CD4-positive, CD25-positive, alpha-beta regulatory T cell (primary cell): ENCODE measurements at regions not wholly inside any gene's neighbourhood (a gene's known extent, or its start where the extent isn't known, plus 50 kb on each side); places are given as distances from the start of the nearest gene placed in this dataset.

Source experiments
- ATAC-seq, 2 donors: fragments of 150-1000 bp; cut with Tn5 transposase; one replicate each; pipeline ENCODE4 v1.10.0; 2021; ENCODE audit warnings: low read depth in 2 of 2, moderate number of reproducible peaks in 2 of 2, moderate library complexity in 1 of 2
- DNase-seq, 3 donors: peaks; one replicate each; pipeline versions ENCODE4 v3.0.0 to v3.0.0-alpha.2; 2012 to 2022; ENCODE audit warnings: mixed read lengths in 1 of 3
- H3K27ac ChIP-seq: one replicate; pipeline ENCODE4 v1.7.0; 2013; ENCODE audit warnings: mild to moderate bottlenecking, low read length; ENCODE audit not compliant: insufficient read depth, poor library complexity, severe bottlenecking
- H3K27me3 ChIP-seq: one replicate; pipeline ENCODE4 v1.7.0; 2013; ENCODE audit warnings: low read length; ENCODE audit not compliant: control insufficient read depth, insufficient read depth
- H3K36me3 ChIP-seq: one replicate; pipeline ENCODE4 v1.7.0; 2013; ENCODE audit warnings: mild to moderate bottlenecking, low read length, moderate library complexity; ENCODE audit not compliant: control insufficient read depth, insufficient read depth
- H3K4me1 ChIP-seq: 2 replicates; pipeline ENCODE4 v1.7.0; 2013; ENCODE audit warnings: mild to moderate bottlenecking, low read length; ENCODE audit not compliant: insufficient read depth, control insufficient read depth, poor library complexity, severe bottlenecking
- H3K4me3 ChIP-seq: one replicate; pipeline ENCODE4 v1.7.0; 2013; ENCODE audit warnings: low read depth, mild to moderate bottlenecking, low read length, moderate library complexity
- H3K9me3 ChIP-seq, 2 experiments: 1 replicate in 1 of 2; 2 replicates in 1 of 2; pipeline ENCODE4 v1.7.0; 2013; ENCODE audit warnings: low read length in 2 of 2, mild to moderate bottlenecking in 1 of 2, moderate library complexity in 1 of 2; ENCODE audit not compliant: control insufficient read depth in 2 of 2
- H3K27ac Mint-ChIP-seq, 3 donors: one replicate each; pipeline ENCODE4 v1.8.0; 2020 to 2022; ENCODE audit warnings: mild to moderate bottlenecking in 3 of 3, mixed read lengths in 3 of 3, moderate library complexity in 2 of 3
- H3K27me3 Mint-ChIP-seq: one replicate; pipeline ENCODE4 v1.8.0; 2022; ENCODE audit warnings: mild to moderate bottlenecking, mixed read lengths
- H3K36me3 Mint-ChIP-seq: one replicate; pipeline ENCODE4 v1.8.0; 2020; ENCODE audit warnings: mixed read lengths
- H3K4me1 Mint-ChIP-seq, 4 donors: one replicate each; pipeline ENCODE4 v1.8.0; 2020 to 2022; ENCODE audit warnings: mixed read lengths in 4 of 4, mild to moderate bottlenecking in 1 of 4
- H3K4me3 Mint-ChIP-seq, 4 donors: one replicate each; pipeline ENCODE4 v1.8.0; 2020 to 2022; ENCODE audit warnings: mild to moderate bottlenecking in 4 of 4, mixed read lengths in 4 of 4, moderate library complexity in 3 of 4
- H3K9me3 Mint-ChIP-seq, 7 donors: one replicate each; pipeline ENCODE4 v1.8.0; 2020 to 2022; ENCODE audit warnings: mixed read lengths in 7 of 7, mild to moderate bottlenecking in 3 of 7, moderate library complexity in 2 of 7

DNA sequence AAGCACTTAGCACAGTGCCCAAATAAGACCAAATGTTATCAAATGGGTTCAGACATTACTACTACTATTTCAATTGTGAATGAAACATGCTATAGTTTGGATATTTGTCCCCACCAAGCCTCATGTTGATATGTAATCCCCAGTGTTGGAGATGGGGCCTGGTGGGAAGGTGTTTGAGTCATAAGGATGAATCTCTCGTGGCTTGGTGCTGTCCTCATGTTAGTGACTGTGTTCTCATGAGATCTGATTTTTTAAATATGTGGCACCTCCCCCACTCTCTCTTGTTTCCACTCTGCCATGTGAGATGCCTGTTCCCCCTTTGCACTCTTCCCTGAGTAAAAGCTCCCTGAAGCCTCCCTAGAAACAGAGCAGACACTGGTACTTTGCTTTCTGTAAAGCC lies 148.7 kb upstream of the TGFBR2 start:
- ATAC-seq (no peak), DNase-seq (no peak)
- Mint-ChIP-seq H3K4me3 (no peak overlapping the region), H3K27ac (no peak overlapping the region), H3K4me1 (peaks cover 0 to 6% (median 4%) of the 10 kb centered on the region in 4 donors), H3K36me3 (peaks cover 3% of the 10 kb centered on the region), H3K9me3 (peaks cover 0 to 8% (median 3%) of the 10 kb centered on the region in 7 donors), H3K27me3 (no peaks in the 10 kb centered on the region)
- H3K4me1 ChIP-seq = no peaks in the 10 kb centered on the region
- H3K4me3 ChIP-seq = no peak overlapping the region
- H3K36me3 ChIP-seq = no peaks in the 10 kb centered on the region
- no peaks in the 10 kb centered on the region for H3K9me3 ChIP-seq
- H3K27me3 ChIP-seq = no peaks in the 10 kb centered on the region
- H3K27ac ChIP-seq = no peak overlapping the region

DNA sequence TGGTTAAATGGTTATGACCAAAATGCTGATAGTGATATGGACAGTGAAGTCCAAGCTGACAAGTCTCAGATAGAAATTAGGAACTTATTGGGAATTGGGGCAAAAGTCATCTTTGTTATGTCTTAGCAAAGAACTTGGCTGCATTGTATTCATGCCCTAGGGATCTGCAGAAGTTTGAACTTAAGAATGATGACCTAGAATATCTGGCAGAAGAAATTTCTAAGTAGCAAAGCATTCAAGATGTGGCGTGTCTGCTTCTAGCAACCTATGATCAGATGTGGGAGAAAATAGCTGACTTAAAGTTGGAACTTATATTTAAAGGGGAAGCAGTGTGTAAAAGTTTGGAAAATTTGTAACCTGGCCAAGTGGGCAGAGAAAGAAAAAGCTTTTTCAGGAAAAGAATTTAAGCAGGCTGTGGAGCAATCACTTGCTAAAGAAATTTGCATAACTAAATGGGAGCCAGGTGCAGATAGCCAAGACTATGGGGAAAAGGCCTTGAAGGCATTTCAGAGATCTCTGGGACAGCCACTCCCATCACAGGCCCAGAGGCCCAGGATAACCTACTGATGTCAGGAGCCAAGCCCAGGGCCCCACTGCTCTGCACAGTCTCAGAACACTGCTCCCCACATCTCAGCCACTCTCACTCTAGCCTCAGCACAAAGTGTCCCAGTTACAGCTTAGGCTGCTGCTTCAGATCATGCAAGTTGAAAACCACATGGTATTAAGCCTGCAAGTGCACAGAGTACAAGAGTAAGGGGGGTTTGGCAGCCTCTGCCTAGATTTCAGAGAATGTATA lies 147.8 kb upstream of the TGFBR2 start:
- Histone ChIP-seq H3K36me3 (no peaks in the 10 kb centered on the region), H3K27ac (no peak overlapping the region), H3K4me3 (no peak overlapping the region), H3K27me3 (no peaks in the 10 kb centered on the region), H3K4me1 (no peaks in the 10 kb centered on the region), H3K9me3 (no peaks in the 10 kb centered on the region)
- H3K27ac Mint-ChIP-seq = peak overlapping the region in 1 of 3 donors; percentile 28
- peaks cover 0 to 8% (median 3%) of the 10 kb centered on the region in 7 donors for H3K9me3 Mint-ChIP-seq
- peaks cover 0 to 6% (median 4%) of the 10 kb centered on the region in 4 donors for H3K4me1 Mint-ChIP-seq
- DNase-seq = no peak
- no peak for ATAC-seq
- H3K27me3 Mint-ChIP-seq = no peaks in the 10 kb centered on the region
- peaks cover 3% of the 10 kb centered on the region for H3K36me3 Mint-ChIP-seq
- no peak overlapping the region for H3K4me3 Mint-ChIP-seq

DNA sequence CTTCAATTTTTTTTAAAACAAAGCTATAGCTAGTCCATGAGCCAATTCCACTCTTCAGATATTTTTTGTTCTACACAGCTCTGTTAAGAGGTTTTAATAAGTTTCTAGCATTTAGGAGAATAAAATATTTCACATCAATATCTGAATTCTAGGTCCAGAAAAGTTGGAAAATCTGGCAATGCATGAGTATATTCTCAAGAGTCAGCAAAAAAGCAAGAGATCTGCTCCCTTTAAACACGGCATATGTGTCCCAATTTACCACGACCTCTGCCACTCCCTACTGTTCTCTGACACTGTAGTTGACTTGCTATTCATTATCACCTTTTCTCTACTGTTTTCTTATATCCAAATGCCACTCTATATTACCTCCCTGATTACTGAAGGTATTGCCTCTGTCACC lies 145.1 kb upstream of the TGFBR2 start:
- Histone ChIP-seq H3K9me3 (no peaks in the 10 kb centered on the region), H3K4me3 (no peak overlapping the region), H3K27me3 (no peaks in the 10 kb centered on the region), H3K4me1 (no peaks in the 10 kb centered on the region), H3K36me3 (no peaks in the 10 kb centered on the region), H3K27ac (no peak overlapping the region)
- H3K4me1 Mint-ChIP-seq = peaks cover 0 to 3% (median 2%) of the 10 kb centered on the region in 4 donors
- H3K36me3 Mint-ChIP-seq = peaks cover 3% of the 10 kb centered on the region
- peaks cover 0 to 16% (median 5%) of the 10 kb centered on the region in 7 donors for H3K9me3 Mint-ChIP-seq
- no peak overlapping the region for H3K4me3 Mint-ChIP-seq
- ATAC-seq = no peak
- DNase-seq = no peak
- no peak overlapping the region for H3K27ac Mint-ChIP-seq
- no peaks in the 10 kb centered on the region for H3K27me3 Mint-ChIP-seq

DNA sequence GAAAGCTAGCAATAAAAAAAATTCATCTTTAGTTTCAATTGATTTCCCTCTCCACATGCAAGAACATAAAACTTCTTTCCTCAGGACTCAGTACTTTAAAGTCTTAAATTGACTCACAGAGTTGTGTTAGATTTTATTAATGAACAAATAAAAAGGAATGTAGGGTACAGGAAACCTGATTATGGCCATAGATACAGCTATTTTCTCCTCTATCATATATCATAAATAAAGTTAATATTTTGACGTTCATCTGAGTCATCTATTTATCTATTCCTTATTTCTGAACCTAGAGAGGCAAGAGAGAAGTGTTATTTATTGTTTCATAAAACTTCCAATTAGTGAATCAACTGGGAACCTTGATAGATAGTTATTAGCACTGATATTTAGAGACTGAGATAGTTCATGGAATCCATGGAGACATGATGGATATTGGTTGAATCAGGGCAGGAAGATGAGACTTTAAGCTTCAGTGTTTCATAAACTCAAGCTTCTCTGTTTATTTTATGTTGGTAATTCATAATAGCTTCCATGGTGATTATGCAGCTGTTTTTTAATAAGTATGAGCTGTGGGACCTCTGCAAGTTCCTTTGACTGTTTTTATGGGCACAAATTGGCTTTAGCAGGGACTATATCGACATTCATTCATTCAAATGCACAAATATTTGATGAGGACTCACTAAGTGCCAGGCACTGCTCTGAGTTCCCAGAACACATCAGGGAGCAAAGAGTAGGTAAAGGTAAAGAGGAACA lies 143.5 kb upstream of the TGFBR2 start:
- Histone ChIP-seq H3K4me1 (no peaks in the 10 kb centered on the region), H3K4me3 (no peak overlapping the region), H3K27me3 (no peaks in the 10 kb centered on the region), H3K27ac (no peak overlapping the region), H3K9me3 (no peaks in the 10 kb centered on the region), H3K36me3 (no peaks in the 10 kb centered on the region)
- no peak for ATAC-seq
- peaks cover 3% of the 10 kb centered on the region for H3K36me3 Mint-ChIP-seq
- H3K9me3 Mint-ChIP-seq = peaks cover 0 to 16% (median 5%) of the 10 kb centered on the region in 7 donors
- no peak overlapping the region for H3K27ac Mint-ChIP-seq
- H3K4me3 Mint-ChIP-seq = no peak overlapping the region
- H3K27me3 Mint-ChIP-seq = no peaks in the 10 kb centered on the region
- no peak for DNase-seq
- H3K4me1 Mint-ChIP-seq = no peaks in the 10 kb centered on the region

DNA sequence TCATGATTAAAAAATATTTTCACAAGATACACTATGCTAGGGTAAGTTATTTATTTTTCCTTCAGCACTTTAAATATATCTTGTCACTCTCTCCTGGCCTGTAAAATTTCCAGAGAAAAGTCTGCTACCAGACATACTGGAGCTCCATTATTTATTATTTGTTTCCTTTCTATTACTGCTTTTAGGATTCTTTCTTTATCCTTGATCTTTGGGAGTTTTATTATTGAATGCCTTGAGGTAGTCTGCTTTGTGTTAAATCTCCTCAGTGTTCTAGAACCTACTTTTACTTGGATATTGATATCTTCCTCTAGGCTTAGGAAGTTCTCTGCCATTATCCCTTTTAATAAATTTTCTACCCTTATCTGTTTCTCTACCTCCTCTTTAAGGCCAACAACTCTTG lies 142.0 kb upstream of the TGFBR2 start:
- no peaks in the 10 kb centered on the region for H3K27me3 Mint-ChIP-seq

DNA sequence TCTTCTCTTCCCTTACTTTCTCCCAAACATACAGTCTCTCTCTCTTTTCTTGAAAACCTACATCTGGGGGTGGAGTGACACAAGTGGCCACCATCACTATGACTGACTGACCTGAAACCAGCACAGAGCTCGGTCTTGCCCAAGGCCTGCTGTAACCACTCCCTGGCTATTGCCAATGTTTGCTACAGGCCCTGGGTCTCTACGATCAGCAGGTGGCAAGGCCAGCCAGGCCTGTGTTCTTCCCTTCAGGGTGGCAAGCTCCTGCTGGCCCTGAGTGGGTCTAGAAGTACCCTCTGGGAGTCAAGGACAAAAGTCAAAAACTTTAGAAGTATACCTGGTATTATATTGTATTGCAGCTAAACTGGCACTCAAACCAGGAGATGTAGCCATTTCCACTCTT lies 140.9 kb upstream of the TGFBR2 start:
- DNase-seq = no peak
- Histone ChIP-seq H3K27me3 (no peaks in the 10 kb centered on the region), H3K9me3 (no peaks in the 10 kb centered on the region), H3K4me1 (no peaks in the 10 kb centered on the region), H3K4me3 (no peak overlapping the region), H3K36me3 (no peaks in the 10 kb centered on the region), H3K27ac (no peak overlapping the region)
- Mint-ChIP-seq H3K4me1 (peaks cover 0 to 3% (median under 1%) of the 10 kb centered on the region in 4 donors), H3K27ac (no peak overlapping the region), H3K36me3 (no peaks in the 10 kb centered on the region), H3K27me3 (no peaks in the 10 kb centered on the region), H3K4me3 (no peak overlapping the region), H3K9me3 (peaks cover 0 to 8% (median 4%) of the 10 kb centered on the region in 7 donors)
- ATAC-seq = no peak

More for the DNA sequence above, 142.0 kb upstream of the TGFBR2 start:
- Histone ChIP-seq H3K9me3 (no peaks in the 10 kb centered on the region), H3K4me3 (no peak overlapping the region), H3K4me1 (no peaks in the 10 kb centered on the region), H3K36me3 (no peaks in the 10 kb centered on the region), H3K27ac (no peak overlapping the region), H3K27me3 (no peaks in the 10 kb centered on the region)
- Mint-ChIP-seq H3K4me1 (no peaks in the 10 kb centered on the region), H3K36me3 (peaks cover 3% of the 10 kb centered on the region), H3K4me3 (no peak overlapping the region), H3K27ac (no peak overlapping the region), H3K9me3 (peaks cover 0 to 14% (median 4%) of the 10 kb centered on the region in 7 donors)
- DNase-seq = no peak
- no peak for ATAC-seq

DNA sequence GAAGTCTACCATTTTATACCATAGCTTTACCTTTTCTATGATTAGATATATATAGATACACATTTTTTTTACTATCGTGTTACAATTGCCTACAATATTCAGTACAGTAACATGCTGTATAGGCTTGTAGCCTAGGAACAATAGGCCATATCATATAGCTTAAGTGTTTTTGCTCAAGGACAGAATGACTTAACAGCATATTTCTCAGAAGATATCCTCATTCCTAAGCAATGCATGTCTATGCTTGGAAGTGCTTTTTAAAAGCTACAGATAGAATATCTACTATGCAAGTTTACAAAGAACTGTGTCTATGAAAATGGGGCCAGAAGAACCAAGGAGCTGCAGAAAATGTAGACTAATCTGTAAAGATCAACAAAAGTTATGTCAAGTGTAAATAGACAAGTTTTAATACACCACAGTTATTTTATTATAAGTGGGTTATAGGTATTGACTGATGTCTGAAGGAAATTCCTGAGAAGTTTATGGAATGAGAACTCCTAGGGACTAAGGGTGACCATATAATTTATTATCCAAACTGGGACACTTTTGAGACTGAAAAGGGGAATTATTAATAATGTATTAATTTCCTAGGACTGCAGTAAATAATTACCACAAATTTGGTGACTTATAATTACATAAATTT lies 138.7 kb upstream of the TGFBR2 start:
- Histone ChIP-seq H3K27me3 (no peaks in the 10 kb centered on the region), H3K27ac (no peak overlapping the region), H3K4me3 (no peak overlapping the region), H3K4me1 (no peaks in the 10 kb centered on the region), H3K36me3 (no peaks in the 10 kb centered on the region), H3K9me3 (no peaks in the 10 kb centered on the region)
- ATAC-seq = no peak
- no peak overlapping the region for H3K27ac Mint-ChIP-seq
- peaks cover 0 to 7% (median 3%) of the 10 kb centered on the region in 4 donors for H3K4me1 Mint-ChIP-seq
- DNase-seq = no peak
- H3K9me3 Mint-ChIP-seq = peaks cover 0 to 8% (median 4%) of the 10 kb centered on the region in 7 donors
- no peak overlapping the region for H3K4me3 Mint-ChIP-seq
- no peaks in the 10 kb centered on the region for H3K27me3 Mint-ChIP-seq
- H3K36me3 Mint-ChIP-seq = no peaks in the 10 kb centered on the region
